GM19438 (cell line): ENCODE measurements at regions not wholly inside any gene's neighbourhood (a gene's known extent, or its start where the extent isn't known, plus 50 kb on each side); places are given as distances from the start of the nearest gene placed in this dataset.

Experiments
- ATAC-seq: cut with Tn5 transposase; IDR thresholded peaks from one replicate; pipeline ENCODE4 v1.9.1; 2021; ENCODE audit warnings: low read depth; ENCODE audit not compliant: unreplicated experiment

DNA sequence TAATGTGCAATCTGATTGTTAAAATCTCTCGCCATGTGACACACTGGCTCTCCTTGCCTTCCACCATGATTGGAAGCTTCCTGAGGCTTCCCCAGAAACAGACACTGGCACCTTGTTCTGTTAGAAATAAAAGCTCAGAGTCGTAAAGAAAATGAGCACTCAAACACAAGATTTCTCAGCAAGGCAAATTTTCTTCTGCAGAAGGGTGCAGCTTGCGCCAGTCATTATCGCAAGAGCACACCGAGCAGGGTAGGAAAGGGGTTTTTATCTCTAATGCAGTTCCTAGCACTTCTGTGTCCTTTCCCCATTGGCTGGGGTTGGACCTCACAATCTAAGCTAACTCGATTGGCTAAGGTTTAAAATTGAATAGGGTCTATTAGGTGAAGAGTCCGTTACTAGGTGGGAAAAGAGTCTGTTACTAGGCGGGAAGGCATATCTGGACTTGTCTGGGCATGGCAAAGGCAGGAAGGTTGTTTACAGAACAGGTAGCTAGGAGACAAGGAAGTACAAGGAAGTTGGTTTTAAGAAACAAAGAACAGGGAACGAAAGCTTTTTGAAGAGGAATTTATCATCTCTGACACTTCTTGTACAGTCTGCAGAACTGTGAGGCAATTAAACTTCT, 62.6 kb upstream of the BICD1 start:
- no peak for ATAC-seq

DNA sequence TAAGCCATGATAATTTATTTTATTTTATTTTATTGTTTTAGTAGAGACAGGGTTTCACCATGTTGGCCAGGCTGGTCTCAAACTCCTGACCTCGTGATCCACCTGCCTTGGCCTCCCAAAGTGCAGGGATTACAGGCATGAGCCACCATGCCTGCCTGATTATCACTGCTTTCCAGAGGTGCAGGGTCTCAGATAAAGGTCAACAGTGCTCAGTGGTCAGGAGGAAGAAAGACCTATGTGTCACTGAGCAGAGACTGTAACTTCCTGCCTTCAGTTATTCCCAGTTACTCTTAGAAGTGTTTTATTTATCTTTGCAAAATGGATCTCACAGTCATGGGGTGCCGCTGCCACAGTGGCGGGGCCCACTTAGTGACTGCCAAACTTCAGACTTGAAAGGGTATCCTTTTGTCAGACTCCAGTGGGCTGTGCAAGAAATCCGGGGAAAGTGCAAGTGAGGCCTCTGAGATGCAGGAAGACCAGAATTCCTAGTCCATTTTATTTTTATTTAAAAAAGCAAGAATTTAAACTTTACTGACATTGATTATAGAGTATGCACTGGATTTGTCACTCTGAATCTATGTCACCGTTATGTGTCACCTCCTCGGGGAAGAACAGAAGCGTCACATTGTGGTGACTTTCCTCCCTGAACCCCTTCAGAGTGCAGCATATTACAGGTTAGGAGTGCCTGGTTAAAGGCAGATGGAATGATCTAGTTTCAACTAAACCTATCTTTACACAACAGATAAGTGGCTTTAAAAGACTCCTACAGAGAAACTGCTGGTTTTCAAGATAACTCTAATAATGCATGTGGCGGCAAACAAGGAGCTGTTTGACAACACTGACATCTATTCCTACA, 59.1 kb upstream of the BICD1 start:
- no peak for ATAC-seq

- ATAC-seq, result no peak
Measured at GRCh38 chr12:32048791-32049190, 57.9 kb upstream of the BICD1 start.

DNA sequence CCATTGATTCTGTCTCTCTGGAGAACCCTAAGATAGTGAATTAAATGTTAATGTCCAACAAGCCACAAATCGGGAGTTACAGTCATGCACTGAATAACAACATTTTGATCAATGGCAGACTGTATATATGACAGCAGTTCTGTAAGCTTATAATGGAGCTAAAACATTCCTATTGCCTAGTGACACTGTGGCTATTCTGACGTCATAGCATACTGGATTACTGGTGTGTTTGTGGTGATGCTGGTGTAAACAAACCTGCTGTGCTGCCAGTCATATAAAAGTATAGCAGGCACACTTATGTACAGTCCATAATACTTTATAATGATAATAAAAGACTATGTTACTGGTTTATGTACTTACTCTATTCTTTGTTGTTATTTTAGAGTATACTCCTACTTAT, 56.7 kb upstream of the BICD1 start:
- ATAC-seq, result no peak

- ATAC-seq, result no peak
Measured at GRCh38 chr12:32051511-32052211, 55.0 kb upstream of the BICD1 start.

DNA sequence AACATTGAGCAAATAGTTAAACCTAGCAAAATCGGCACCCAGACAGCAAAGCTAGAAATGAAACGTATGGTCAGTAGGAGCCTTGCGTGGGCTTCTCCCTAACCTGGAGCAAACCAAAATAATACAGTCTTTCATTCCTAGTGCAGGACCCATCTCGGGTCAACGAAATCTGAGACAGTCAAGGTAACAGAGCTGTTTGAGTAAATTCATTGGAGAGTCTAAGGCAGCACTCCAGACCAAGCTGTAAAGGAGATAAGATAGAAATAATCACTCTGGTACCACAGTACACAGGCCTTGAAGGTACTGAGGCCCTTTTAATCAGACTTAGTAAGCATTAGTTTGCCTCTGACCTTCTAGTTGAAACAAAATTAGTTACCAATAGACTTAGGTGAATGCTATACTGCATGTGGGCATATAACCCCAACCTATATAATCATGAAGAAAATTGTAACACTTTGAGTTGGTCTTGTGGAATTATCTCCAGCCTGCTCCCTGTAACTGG, 54.4 kb upstream of the BICD1 start:
- ATAC-seq, result no peak

DNA sequence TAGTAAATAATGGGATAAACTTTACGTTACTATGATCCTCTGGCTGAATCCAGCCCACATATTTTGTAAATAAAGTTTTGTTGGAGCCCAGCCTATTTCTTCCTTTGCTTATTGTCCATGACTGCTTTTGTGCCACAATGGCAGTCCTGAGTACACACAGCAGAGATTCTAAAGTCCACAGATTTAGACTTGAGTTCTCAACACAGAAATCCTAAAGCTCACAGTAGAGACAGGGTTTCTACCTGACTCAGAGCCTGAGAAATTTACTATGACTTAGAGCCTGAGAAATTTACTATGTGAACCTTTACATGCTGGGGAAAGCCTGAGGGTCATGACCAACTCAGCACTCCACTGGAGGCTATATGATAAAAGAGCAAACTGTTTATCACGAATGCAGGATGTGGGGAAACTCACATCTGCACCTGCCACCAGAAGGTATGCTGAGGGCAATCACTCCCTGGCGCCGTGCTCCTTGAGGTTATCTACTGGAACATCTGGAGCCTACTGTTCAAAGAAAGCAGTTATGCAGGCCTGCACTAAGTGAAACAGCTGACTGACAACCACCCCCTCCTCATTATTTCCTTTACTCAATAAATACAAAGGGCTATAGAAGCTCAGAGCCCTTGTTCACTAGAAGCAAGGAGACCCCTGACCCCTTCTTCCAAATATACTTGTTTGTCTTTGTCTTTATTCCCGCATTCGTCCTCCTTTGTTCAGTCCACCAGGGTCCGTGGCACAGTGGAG, 52.6 kb upstream of the BICD1 start:
- no peak for ATAC-seq
